Gastroesophageal sphincter (tissue), 4 donors: ENCODE measurements at regions not wholly inside any gene's neighbourhood (a gene's known extent, or its start where the extent isn't known, plus 50 kb on each side); places are given as distances from the start of the nearest gene placed in this dataset.
"Not testable (repeated sequence)": the region's sequence is repeated elsewhere in the genome, so short reads cannot be mapped to it uniquely, and the experiment has no call there.

Experiments
- ATAC-seq: fragments of 150-250 bp; one replicate; pipeline ENCODE4 v1.9.1; 2016; ENCODE audit warnings: mild to moderate bottlenecking, moderate library complexity
- H3K27ac ChIP-seq, 4 donors: fragments of 200-600 bp; sonication (generic) in 3 of 4; 1 replicate in 3 of 4; 2 replicates in 1 of 4; pipeline ENCODE4 v1.5.1; 2016 to 2019
- H3K27me3 ChIP-seq: fragments of 200-600 bp; sonication (generic); one replicate; pipeline ENCODE4 v1.5.1; 2019
- H3K36me3 ChIP-seq, 2 donors: fragments of 200-600 bp; sonication (generic); one replicate each; pipeline ENCODE4 v1.5.1; 2019; ENCODE audit warnings: control low read depth in 1 of 2
- H3K4me1 ChIP-seq, 3 donors: fragments of 200-600 bp; sonication (generic); 1 replicate in 2 of 3; 2 replicates in 1 of 3; pipeline ENCODE4 v1.5.1; 2016 to 2019; ENCODE audit warnings: control low read depth in 2 of 3
- H3K4me3 ChIP-seq, 2 donors: fragments of 200-600 bp; sonication (generic); one replicate each; pipeline ENCODE4 v1.5.1; 2019; ENCODE audit warnings: mild to moderate bottlenecking in 1 of 2, moderate library complexity in 1 of 2
- H3K9me3 ChIP-seq, 3 donors: fragments of 200-600 bp; sonication (generic); one replicate each; pipeline ENCODE4 v1.5.1; 2017 to 2019; ENCODE audit warnings: control low read depth in 2 of 3
- CTCF ChIP-seq, 4 experiments: fragments of 200-600 bp in 2 of 4; fragments of 450-650 bp in 2 of 4; sonication (generic) in 1 of 4; IDR thresholded peaks; one replicate each; pipeline ENCODE4 v1.5.1; 2017 to 2019; ENCODE audit warnings: antibody characterized with exemption in 4 of 4, mild to moderate bottlenecking in 2 of 4, moderate library complexity in 2 of 4
- EP300 ChIP-seq: sonication (generic); formaldehyde crosslinking; IDR thresholded peaks from one replicate; pipeline ENCODE4 v1.6.1; 2017; ENCODE audit warnings: antibody characterized with exemption, mild to moderate bottlenecking
- POLR2A ChIP-seq, 2 donors: fragments of 450-650 bp; IDR thresholded peaks; one replicate each; pipeline ENCODE4 v1.6.1; 2017; ENCODE audit warnings: antibody characterized with exemption in 2 of 2, mild to moderate bottlenecking in 2 of 2, moderate library complexity in 1 of 2
- POLR2AphosphoS5 ChIP-seq: sonication (generic); formaldehyde crosslinking; IDR thresholded peaks from one replicate; pipeline ENCODE4 v1.6.1; 2017; ENCODE audit warnings: antibody characterized with exemption
- WGBS, 2 donors: methylation state at CpG; one replicate each; pipeline ENCODE4 v1.1.5; 2018; ENCODE audit warnings: low coverage in 1 of 2; 5-methylcytosine and 5-hydroxymethylcytosine counted together

GRCh38 chr6:11423072-11423471, 114.5 kb upstream of the TMEM170B start:
- H3K4me1 ChIP-seq: peaks cover 0 to 15% (median 14%) of the 10 kb centered on the region in 3 donors
- H3K27ac ChIP-seq: no peak overlapping the region
- no peaks in the 10 kb centered on the region for H3K9me3 ChIP-seq
- no peak overlapping the region for H3K4me3 ChIP-seq
- H3K27me3 ChIP-seq: no peaks in the 10 kb centered on the region
- TF ChIP-seq POLR2AphosphoS5 (no peak), CTCF (IDR thresholded peaks at IDR 0.05) (no peak), EP300 (no peak), POLR2A (IDR thresholded peaks at IDR 0.05) (no peak)
- 78 to 88% methylated on average over 1 of the region's 1 CpG for WGBS, 2 donors
- no peak for ATAC-seq
- H3K36me3 ChIP-seq: no peaks in the 10 kb centered on the region

GRCh38 chr6:11419763-11420453, 117.6 kb upstream of the TMEM170B start:
- H3K27ac ChIP-seq: no peak overlapping the region
- H3K4me3 ChIP-seq: no peak overlapping the region
- TF ChIP-seq EP300 (no peak), CTCF (IDR thresholded peaks at IDR 0.05) (no peak), POLR2A (IDR thresholded peaks at IDR 0.05) (no peak)
- H3K9me3 ChIP-seq: no peaks in the 10 kb centered on the region
- no peaks in the 10 kb centered on the region for H3K27me3 ChIP-seq
- no peaks in the 10 kb centered on the region for H3K4me1 ChIP-seq
- ATAC-seq: no peak
- no peaks in the 10 kb centered on the region for H3K36me3 ChIP-seq

- no peaks in the 10 kb centered on the region for H3K4me1 ChIP-seq
- WGBS, 2 donors: 79 to 86% methylated on average over 2 of the region's 2 CpGs
- no peak overlapping the region for H3K4me3 ChIP-seq
- TF ChIP-seq CTCF (IDR thresholded peaks at IDR 0.05) (no peak), EP300 (no peak), POLR2AphosphoS5 (no peak), POLR2A (IDR thresholded peaks at IDR 0.05) (no peak)
- peak overlapping the region in 1 of 4 donors; percentile 4 for H3K27ac ChIP-seq
- no peaks in the 10 kb centered on the region for H3K9me3 ChIP-seq
- ATAC-seq: no peak
- no peaks in the 10 kb centered on the region for H3K36me3 ChIP-seq
- H3K27me3 ChIP-seq: no peaks in the 10 kb centered on the region
Observed at GRCh38 chr6:11418290-11418905, 119.2 kb upstream of the TMEM170B start.

- no peak overlapping the region for H3K27ac ChIP-seq
- no peaks in the 10 kb centered on the region for H3K36me3 ChIP-seq
- no peak overlapping the region for H3K4me3 ChIP-seq
- TF ChIP-seq EP300: no peak
- no peak for TF ChIP-seq CTCF (IDR thresholded peaks at IDR 0.05)
- TF ChIP-seq POLR2A (IDR thresholded peaks at IDR 0.05): no peak
- TF ChIP-seq POLR2AphosphoS5: no peak
- ATAC-seq: no peak
- H3K9me3 ChIP-seq: no peaks in the 10 kb centered on the region
- 100% methylated on average over 1 of the region's 54 CpGs; no CpG with 5 or more reads in 1 of the 2 donors for WGBS, 2 donors
- H3K4me1 ChIP-seq: peaks cover 0 to under 1% (median 0%) of the 10 kb centered on the region in 3 donors
- no peaks in the 10 kb centered on the region for H3K27me3 ChIP-seq
Observed at GRCh38 chr6:11416936-11417576, 120.5 kb upstream of the TMEM170B start.

- ATAC-seq, H3K9me3 ChIP-seq, H3K4me1 ChIP-seq, H3K36me3 ChIP-seq, H3K27me3 ChIP-seq, H3K4me3 ChIP-seq, H3K27ac ChIP-seq: not testable (repeated sequence)
- 91% methylated on average over 6 of the region's 7 CpGs; no CpG with 5 or more reads in 1 of the 2 donors for WGBS, 2 donors
Observed at GRCh38 chr6:11416099-11416935, 121.2 kb upstream of the TMEM170B start.
